GM21526 (cell line): ENCODE measurements at regions not wholly inside any gene's neighbourhood (a gene's known extent, or its start where the extent isn't known, plus 50 kb on each side); places are given as distances from the start of the nearest gene placed in this dataset.
A peak's percentile ranks its signal among the peaks of the same experiment; 100 is the strongest.

ENCODE experiments used
- ATAC-seq: cut with Tn5 transposase; IDR thresholded peaks from one replicate; pipeline ENCODE4 v1.9.1; 2021; ENCODE audit warnings: moderate library complexity; ENCODE audit not compliant: unreplicated experiment, low FRiP score

DNA sequence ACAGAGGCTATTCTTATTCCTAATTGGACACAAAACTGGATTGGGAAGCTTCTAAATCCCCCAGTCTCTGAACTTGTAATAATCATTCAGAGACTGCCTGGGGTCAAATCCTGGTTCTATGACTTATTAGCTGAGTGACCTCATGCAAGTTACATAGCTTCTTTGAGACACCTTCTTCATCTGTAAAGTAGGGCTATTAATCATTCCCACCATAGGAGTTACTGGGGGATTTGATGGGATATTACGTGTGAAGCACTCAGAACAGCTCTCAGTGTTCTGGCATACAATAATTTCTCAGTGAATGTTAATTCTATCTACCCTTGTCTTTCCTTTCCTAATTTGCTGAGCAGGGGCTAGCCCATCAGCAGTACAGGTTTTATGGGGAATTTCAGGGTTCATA lies 256.7 kb upstream of the TNP1 start:
- no peak for ATAC-seq

DNA sequence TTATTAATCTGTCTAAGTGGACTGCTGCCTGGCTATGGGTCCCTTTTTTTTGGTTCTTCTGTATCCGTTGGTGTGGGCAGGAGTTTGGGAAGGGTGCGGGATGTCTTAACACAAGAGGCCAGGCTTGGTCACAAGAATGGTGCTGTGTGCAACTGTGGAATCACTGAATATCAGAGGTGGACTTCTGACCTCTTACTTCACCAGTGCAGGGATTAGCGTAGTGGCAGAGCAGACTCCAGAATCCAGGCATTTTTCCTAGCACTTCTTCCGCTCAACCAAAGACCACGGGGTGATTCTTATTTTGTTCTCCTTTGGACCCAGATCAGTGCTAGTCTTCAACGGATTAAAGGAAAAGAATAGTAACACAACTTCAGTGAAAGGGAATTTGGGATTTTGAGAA lies 254.3 kb upstream of the TNP1 start:
- no peak for ATAC-seq

DNA sequence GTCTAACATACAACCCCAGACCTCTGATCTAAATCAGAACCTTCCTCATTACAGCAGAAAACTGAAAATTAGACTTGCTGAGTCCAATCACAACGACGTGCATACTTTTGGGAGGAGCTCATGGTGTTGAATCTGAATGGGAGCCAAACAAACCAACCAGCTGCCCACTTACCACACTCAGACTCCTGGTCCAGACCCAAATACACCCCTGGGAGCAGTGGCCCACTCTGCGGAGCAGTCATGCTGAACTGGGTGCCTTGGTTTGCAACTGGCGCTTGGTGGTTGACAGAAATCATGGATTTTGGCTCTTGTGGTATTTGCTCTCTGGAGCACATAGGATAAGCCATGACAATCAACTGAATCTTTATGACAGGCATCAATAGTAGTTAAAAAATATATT lies 253.6 kb upstream of the TNP1 start:
- ATAC-seq = no peak

DNA sequence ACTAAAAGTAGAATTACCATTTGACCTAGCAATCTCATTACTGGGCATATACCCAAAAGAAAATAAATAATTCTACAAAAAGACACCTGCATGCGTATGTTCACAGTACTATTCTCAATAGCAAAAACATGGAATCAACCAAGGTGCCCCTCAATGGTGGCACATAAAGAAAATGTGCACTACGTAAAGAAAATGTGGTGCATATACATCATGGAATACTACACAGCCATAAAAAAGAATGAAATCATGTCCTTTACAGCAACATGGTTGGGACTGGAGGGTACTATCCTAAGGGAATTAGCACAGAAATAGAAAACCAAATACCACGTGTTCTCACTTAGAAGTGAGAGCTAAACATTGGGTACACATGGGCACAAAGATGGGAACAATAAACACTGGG lies 250.7 kb upstream of the TNP1 start:
- no peak for ATAC-seq

DNA sequence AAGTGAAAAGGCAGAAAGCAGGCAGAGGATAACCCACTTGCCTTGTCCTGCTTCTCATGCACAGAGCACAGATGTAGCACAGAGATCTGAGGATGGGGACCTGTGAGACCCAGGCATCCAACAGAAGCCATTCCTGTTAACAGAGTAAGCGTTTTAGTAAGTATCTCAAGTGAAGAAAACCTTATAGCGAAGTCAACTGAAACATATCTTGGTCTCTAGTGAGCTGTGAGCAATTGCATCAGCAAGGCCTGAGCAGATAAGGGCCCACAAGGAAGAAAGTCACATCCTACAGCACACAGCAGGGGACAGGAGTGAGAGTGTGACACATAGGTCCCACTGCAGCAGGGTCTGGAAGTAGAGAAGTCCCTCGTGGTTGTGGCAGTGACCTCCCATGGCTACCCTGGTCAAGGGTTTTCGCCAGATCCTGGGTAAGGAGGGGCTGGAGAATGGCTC lies 248.7 kb upstream of the TNP1 start:
- ATAC-seq = no peak

DNA sequence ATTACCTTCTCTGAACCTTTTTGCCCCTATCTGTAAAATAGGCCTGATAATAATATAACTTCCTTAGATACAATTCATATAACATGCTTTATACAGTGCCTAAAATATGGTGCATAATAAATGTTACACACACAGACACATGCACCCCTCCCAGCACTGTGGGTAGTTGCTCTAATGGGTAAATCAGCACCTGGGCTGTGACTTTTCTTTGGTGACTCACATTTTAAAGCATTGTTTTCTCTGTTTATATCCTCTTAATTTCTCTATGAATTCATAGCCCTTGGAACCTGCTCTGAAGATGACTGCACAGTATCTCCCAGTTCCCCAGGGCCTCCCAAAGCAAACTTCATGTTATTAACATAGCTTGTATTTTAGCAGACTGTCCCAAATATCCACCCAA lies 248.2 kb upstream of the TNP1 start:
- no peak for ATAC-seq

DNA sequence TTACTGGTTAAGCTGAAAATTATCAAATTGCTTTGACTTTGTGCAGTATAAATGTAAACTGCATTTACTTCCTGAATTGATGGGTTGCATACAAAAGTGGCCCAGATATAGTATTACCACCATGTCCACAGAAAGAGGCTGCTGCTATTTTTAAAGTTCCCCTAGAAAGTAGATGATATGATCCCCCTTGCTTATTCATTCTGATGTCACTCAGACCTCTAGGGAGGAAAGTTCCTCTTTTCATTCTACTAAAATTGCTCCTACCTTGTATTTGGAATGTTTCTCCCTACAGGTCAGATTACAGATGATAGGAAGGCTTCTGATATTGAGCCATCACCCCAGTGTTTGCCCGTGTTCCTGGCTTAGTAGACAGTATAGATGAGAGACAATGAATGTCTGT lies 247.6 kb upstream of the TNP1 start:
- no peak for ATAC-seq

DNA sequence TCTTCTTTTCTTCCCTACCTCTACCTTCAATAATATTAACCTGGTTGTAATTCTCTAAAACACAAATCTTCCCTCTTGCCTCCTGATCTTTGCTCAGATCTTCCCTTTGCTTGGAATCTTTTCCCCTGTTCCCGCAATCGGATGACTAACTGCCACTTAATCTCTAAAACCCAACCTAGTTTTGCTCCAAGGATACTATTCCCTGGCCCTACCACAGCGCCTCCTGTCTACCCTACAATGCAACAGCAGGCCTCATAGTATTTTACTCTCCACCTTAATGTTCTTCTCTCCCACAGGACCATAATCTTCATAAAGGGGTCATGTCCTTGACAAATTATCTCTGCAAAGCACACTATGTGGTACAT lies 246.8 kb upstream of the TNP1 start:
- no peak for ATAC-seq

DNA sequence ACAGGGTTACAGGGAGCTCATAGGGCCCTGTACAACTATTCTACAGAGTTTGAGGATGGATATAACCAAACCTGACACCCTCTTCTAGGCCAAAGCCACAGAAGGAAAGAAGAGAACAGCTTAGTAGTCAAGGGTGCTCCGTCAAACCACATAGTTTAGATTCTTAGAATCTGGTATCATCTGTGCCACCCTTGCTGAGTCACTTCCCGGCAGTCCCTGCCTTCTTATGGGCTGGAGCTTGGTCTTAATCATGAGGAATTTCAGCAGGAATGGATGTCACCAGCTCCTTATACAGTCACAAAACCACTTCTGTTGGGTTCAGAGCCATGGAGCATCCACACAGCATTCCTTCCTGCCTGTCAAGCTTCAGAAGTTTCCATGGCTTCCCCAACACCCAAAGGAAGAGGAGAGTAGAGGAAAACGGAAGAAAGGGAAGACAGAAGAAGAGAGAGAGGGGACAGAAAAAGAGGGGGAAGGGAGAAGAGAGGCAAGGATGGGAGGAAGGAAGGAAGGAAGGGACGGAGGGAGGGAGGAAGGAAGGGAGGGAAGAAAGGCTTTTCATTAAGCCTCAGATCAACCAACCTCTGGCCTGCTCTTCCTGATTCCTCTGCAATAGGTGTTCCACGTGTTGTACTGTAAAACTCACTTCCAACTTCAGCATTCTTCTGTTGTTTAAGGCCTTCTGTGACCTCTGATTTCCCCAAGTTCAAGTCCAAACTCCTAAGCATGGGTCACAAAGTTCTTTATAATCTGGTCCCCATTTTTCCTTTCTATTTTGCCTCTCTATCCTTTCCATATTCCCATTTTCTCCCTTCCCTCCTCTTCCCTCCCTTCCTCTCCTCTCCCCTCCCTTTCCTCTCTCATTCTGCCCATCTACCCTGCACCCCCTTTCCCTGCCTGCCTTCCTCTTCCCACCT lies 246.1 kb upstream of the TNP1 start:
- ATAC-seq = no peak

DNA sequence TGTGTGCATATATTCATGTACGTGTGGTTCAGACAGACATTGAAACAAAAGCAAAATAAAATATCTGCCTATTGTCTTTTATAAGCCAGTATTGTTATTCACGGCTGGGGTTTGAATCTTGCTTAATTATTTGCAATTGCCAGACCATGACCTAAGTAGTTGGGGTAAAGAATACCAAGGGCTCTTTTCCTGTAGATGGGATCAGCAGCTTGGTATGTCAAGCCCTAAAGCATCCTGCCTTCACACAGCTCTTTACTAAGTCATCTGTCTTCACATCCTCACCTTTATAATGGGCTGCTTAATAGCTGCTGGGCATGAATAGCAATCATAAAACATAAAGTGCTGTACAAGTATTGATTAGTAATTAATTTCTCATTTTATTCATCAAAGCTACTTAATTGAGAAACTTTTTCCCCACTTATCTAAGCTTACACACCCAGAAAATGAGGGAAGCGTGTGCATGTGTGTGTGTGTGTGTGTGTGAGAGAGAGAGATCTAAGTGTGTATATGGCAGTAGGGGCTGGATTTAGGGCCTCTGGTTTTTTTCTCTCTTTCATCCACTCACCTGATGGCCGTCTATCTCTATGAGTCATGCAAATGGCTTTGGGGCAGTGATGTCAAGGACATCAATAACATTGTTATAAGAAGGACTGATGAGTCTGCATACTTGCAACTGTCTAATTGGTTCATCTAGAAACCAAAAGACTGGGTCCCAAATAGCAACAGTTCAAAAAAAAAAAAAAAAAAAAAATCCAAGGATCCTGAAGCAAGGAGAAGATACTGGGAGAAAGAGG lies 244.1 kb upstream of the TNP1 start:
- ATAC-seq = no peak

DNA sequence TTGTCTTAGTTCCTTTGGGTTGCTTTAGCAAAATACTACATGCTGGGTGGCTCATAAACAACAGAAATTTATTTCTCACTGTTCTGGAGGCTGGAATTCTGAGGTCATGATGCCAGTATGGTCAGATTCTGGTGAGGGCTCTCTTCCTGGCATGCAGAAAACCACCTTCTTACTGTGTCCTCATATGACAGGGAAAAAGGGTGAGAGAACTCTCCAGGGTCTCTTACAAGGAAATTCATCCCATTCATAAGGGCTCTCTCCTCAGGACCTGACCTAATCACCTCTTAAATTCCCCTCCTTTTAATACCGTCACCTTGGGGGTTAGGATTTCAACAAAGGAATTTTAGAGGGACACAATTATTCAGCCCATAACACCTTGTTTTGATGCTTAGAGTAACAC lies 243.1 kb upstream of the TNP1 start:
- no peak for ATAC-seq

DNA sequence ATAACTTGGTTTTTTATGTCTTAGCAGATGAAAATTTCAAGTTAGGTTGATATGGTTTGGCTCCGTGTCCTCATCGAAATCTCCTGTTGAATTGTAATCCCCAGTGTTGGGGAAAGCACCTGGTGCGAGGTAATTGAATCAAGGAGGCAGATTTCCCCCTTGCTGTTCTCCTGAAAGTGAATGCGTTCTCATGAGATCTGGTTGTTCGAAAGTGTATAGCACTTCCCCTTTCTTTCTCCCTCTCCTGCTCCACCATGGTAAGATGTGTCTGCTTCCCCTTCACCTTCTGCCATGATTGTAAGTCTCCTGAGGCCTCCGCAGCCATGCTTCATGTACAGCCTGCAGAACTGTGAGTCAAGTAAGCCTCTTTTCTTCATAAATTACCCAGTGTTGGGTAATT lies 242.1 kb upstream of the TNP1 start:
- ATAC-seq = peak; percentile 62

DNA sequence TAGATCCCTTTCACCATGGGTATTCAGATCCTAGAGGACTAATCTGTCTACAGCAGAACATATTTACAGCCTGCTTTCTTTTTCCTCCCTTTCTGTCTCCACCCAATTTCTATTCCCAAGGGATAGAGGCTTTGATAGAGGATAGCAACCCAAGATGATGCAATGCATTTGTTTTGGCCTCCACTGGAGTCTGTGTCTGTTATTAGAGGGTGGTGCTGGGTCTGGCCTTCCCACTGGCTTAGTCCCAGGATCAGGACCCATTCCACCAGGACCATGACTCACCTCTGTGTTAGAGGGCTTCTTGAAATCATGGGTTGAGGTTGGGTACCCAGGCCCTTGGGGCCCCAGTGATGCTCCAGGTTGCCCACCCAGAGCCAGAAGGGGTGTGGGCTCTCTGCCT lies 239.7 kb upstream of the TNP1 start:
- ATAC-seq = no peak

DNA sequence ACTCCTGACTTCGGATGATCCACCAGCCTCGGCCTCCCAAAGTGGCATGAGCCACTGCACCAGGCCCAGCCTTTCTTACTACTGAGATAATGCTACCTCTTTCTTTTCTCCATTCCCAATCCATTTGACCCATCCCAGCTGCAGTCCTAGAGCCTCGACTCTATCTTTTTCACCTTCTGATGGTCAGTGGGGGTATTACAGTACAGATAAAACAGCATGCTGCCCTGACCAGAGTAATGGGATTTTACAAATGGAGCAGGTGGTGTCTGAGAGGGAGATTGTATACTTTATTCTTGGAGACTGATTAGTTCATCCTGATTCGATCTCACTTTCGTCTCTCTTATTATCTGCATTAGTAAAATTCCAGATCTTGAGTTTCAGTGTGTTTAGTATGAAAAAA lies 238.6 kb upstream of the TNP1 start:
- no peak for ATAC-seq

DNA sequence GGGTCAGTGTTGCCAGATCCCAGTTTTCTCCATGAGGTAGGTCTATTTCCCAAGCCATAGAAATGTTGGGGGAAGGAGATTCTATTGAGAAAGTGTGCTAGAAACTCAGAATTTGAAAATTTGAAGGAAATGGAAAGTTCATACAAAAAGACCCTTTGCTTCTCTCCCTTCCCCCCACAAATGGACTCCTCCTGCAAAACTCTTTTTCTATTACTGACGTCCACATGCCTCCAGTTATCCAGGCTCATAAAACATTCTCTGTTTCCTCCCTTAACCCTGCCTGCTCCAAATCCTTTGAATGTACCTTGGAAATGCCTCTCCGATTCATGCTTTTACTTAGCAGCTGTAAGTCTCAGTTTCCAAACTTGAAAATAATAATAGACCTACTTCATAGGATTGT lies 237.5 kb upstream of the TNP1 start:
- ATAC-seq = no peak

DNA sequence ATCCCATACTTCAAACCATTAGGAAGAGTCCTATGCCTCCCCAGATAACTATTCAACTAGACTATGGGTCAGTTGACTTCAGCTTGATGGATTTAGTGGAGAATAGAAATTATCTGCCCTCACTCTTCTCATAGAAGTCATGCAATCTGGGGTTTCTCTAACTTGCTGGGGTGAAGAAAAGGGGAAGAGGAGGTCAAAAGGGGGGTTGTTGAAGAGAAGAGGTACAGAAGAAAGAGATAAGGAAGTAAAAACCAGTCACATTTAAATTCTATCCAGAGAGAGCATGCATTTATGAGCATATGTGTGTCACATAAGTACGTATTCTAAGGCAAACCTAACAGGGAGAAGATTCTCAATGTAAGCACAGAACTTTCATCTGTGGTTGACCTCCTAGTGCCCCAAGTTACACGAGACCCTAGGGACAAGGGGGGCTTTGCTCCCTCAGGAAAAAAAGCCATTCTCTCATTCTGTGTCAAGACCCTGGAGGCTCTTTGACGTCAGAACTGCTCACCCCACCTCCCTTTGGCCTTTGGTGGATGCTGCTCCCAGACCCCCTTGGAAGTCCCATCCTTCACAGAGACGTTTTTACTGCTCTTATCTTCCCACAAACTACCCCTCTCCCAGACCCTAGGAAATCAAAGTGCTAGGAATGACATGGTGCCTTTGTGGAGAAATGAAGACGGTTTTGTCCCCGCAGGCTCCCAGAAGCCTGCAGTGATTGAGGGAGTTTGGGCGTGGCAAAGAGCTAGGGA lies 236.8 kb upstream of the TNP1 start:
- no peak for ATAC-seq

DNA sequence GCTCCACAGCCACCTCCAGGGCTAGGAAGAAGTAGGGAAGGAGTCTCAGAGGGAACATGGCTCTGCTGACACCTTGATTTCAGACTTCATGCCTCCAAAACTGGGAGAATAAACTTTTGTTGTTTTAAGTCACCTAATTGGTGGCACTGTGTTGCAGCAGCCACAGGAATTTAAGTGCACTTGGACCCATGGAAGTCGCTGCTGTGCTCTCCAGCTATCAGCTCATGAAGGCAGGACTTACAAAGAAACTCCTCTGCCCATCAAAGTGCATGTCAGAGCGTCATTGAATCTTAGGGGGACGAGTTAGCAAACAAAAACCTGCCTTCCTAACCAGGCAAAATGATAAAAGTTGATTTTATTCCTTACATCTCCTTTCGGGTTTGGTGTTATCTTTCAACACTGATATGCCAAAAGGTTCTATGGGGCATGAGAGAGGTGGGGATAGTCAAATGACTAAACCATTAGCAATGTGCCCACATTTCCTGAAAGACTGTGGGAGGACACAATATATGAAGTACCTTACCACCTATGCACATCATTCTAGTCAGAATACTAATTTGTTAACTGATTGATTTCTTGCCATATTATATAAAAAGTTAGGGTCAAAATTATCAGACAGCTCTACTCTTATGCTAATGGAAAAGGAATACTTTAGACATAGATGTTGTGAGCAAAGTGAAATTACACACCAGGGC lies 235.8 kb upstream of the TNP1 start:
- no peak for ATAC-seq

DNA sequence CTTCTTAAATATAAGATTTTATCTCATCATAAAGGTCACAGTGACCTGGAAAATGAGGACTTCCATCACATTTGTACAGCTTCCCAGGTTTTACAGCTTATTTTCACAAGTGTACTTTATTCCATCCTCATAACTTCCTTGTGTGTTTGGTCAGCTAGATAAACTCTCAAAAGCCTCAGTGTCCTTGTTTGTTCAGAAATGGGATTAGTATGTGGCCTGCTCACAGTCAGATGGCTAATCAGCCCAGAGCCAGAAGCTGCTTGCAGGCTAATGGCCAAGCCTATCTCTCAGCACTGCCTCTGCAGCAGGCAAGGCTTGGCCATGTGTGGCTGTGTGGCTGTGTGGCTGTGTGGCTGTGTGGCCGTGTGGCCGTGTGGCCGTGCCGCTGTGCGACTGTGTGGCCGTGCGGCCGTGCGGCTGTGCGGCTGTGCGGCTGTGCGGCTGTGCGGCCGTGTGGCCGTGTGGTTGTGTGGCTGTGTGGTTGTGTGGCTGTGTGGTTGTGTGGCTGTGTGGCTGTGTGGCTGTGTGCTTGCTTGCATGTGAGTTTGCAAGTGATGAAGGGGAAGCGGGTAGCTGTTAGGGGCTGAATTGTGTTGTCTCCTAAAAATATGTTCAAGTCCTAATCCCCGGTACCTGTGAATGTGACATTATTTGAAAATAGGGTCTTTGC lies 233.0 kb upstream of the TNP1 start:
- no peak for ATAC-seq

DNA sequence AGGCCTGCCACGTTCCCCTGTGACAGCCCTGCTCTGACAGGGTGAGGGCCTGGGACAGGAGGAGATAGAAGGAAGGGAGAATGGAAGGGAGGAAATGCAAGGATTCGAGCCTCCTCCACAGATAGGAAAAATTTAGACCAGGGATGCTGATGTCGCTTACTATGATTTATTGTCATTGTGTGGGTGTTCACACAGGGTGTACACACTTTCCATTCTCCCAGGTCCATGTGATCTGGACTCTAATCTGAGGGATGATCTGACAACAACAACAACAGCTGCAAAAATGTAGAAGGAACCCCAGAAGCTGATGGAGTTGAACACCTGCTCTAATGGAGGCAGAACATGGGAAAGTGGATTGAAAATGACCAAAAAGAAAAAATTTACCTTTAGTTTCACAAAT lies 231.7 kb upstream of the TNP1 start:
- no peak for ATAC-seq

DNA sequence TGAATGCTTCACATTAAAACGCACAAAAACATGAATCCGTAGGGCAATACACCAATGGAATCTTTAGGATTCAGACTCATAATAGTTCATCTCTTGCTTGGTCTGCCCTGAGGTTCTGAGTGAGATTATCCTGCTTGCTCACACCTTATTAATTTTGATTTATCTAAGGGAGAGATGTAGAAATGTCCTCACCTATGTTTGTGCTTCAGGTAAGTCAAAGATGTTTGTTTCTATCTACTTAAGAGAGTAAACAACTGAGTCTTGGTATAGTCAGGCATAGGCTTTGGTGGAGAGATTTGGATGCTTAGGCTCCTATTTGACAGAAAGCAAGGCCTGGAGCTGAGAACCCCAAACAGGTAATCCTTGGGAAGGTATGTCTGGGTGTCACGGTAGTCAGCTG lies 231.0 kb upstream of the TNP1 start:
- ATAC-seq = no peak
